H1 (cell line): ENCODE measurements at regions not wholly inside any gene's neighbourhood (a gene's known extent, or its start where the extent isn't known, plus 50 kb on each side); places are given as distances from the start of the nearest gene placed in this dataset.

Source experiments
- CTCF ChIA-PET: fragments of 300-600 bp; sonication (Branson Sonifier 250); formaldehyde crosslinking; loops from one replicate; lab custom pipeline; 2021; ENCODE audit not compliant: partially characterized antibody; lab: Charles Lee
- POLR2A ChIA-PET: fragments of 300-600 bp; sonication (Branson Sonifier 250); formaldehyde crosslinking; loops from one replicate; lab custom pipeline; 2021; ENCODE audit warnings: inconsistent platforms; ENCODE audit not compliant: partially characterized antibody; lab: Charles Lee
- DNase-seq, 2 experiments: peaks; one replicate each; pipeline versions ENCODE4 v3.0.0 to v3.0.0-alpha.2; 2010 to 2022; ENCODE audit warnings: low spot score in 2 of 2, low read depth in 1 of 2, mixed read lengths in 1 of 2
- FAIRE-seq: peaks from 2 replicates; lab custom pipeline; 2011; peaks lifted over from hg19 to GRCh38; lab: Jason Lieb, UNC
- H2AFZ ChIP-seq: 2 replicates; pipeline ENCODE4 v1.8.1; 2012; ENCODE audit warnings: low read length, inconsistent platforms
- H2AK5ac ChIP-seq: 2 replicates; pipeline ENCODE4 v1.6.1; 2013; ENCODE audit warnings: low read depth, low read length
- H2BK120ac ChIP-seq: replicated peaks from 2 replicates; pipeline ENCODE3; 2013; ENCODE audit warnings: low read depth, low read length, inconsistent platforms
- H2BK12ac ChIP-seq: 2 replicates; pipeline ENCODE4 v1.6.1; 2013; ENCODE audit warnings: low read depth, low read length
- H2BK15ac ChIP-seq: 2 replicates; pipeline ENCODE4 v1.6.1; 2013; ENCODE audit warnings: low read length
- H2BK20ac ChIP-seq: 2 replicates; pipeline ENCODE4 v1.6.1; 2013; ENCODE audit warnings: low read length
- H2BK5ac ChIP-seq: 2 replicates; pipeline ENCODE4 v1.6.1; 2013; ENCODE audit warnings: low read depth, low read length
- H3K14ac ChIP-seq: 2 replicates; pipeline ENCODE4 v1.6.1; 2013; ENCODE audit warnings: inconsistent platforms; ENCODE audit not compliant: insufficient read length
- H3K18ac ChIP-seq: 2 replicates; pipeline ENCODE4 v1.6.1; 2013; ENCODE audit warnings: low read length; ENCODE audit errors: extremely low read depth
- H3K23ac ChIP-seq: 2 replicates; pipeline ENCODE4 v1.6.1; 2013; ENCODE audit warnings: inconsistent platforms; ENCODE audit not compliant: insufficient read length
- H3K23me2 ChIP-seq: 2 replicates; pipeline ENCODE4 v1.6.1; 2013; ENCODE audit warnings: low read depth, low read length
- H3K27ac ChIP-seq: 2 replicates; pipeline ENCODE4 v1.6.1; 2011; ENCODE audit warnings: low read depth, low read length, inconsistent platforms
- H3K27me3 ChIP-seq, 4 experiments: replicated peaks in 1 of 4; 1 replicate in 1 of 4; 2 replicates in 3 of 4; pipeline versions ENCODE4 v1.6.1 to v1.8.1; 2011 to 2013; ENCODE audit warnings: low read length in 3 of 4, mild to moderate bottlenecking in 3 of 4, inconsistent platforms in 2 of 4, mixed read lengths in 2 of 4, moderate library complexity in 1 of 4; ENCODE audit not compliant: control insufficient read depth in 3 of 4, insufficient read depth in 3 of 4; ENCODE audit errors: extremely low read depth in 1 of 4
- H3K36me3 ChIP-seq, 4 experiments: 2 replicates each; pipeline versions ENCODE4 v1.6.1 to v1.8.1; 2011 to 2013; ENCODE audit warnings: mild to moderate bottlenecking in 4 of 4, low read length in 3 of 4, moderate library complexity in 2 of 4, control low read depth in 1 of 4, inconsistent platforms in 1 of 4; ENCODE audit not compliant: insufficient read depth in 4 of 4, control insufficient read depth in 2 of 4
- H3K4ac ChIP-seq: replicated peaks from 2 replicates; pipeline ENCODE3; 2013; ENCODE audit warnings: low read length, low read depth, mixed read lengths, inconsistent platforms; ENCODE audit not compliant: insufficient read length
- H3K4me1 ChIP-seq, 4 experiments: replicated peaks in 1 of 4; 1 replicate in 1 of 4; 2 replicates in 3 of 4; pipeline versions ENCODE4 v1.6.1 to v1.8.1; 2011 to 2013; ENCODE audit warnings: low read length in 3 of 4, inconsistent platforms in 2 of 4, mixed read lengths in 1 of 4; ENCODE audit not compliant: insufficient read depth in 4 of 4, control insufficient read depth in 3 of 4
- H3K4me2 ChIP-seq, 2 experiments: 2 replicates each; pipeline versions ENCODE4 v1.6.1 to v1.8.1; 2011 to 2013; ENCODE audit warnings: low read depth in 2 of 2, low read length in 2 of 2, control low read depth in 1 of 2, inconsistent platforms in 1 of 2, mild to moderate bottlenecking in 1 of 2; ENCODE audit not compliant: insufficient read depth in 1 of 2
- H3K4me3 ChIP-seq, 4 experiments: fragments of 200-600, 300-600 bp in 1 of 4; sonication (generic), shearing (Covaris generic), sonication (Bioruptor Twin) in 1 of 4; 2 replicates each; pipeline versions ENCODE4 v1.5.1 to v1.8.1; 2011 to 2016; ENCODE audit warnings: low read length in 4 of 4, low read depth in 3 of 4, control low read depth in 2 of 4, inconsistent platforms in 2 of 4, mild to moderate bottlenecking in 2 of 4, mixed read lengths in 1 of 4, moderate library complexity in 1 of 4; ENCODE audit not compliant: insufficient read depth in 2 of 4; ENCODE audit errors: extremely low read depth in 1 of 4
- H3K56ac ChIP-seq: replicated peaks from 2 replicates; pipeline ENCODE3; 2013; ENCODE audit warnings: low read depth, mild to moderate bottlenecking, mixed read lengths, low read length, inconsistent platforms; ENCODE audit not compliant: insufficient read length
- H3K79me1 ChIP-seq: 2 replicates; pipeline ENCODE4 v1.6.1; 2013; ENCODE audit warnings: low read depth, low read length, control low read depth
- H3K79me2 ChIP-seq, 2 experiments: 2 replicates each; pipeline versions ENCODE4 v1.6.1 to v1.8.1; 2012 to 2013; ENCODE audit warnings: low read length in 2 of 2, mild to moderate bottlenecking in 2 of 2, inconsistent platforms in 1 of 2; ENCODE audit not compliant: insufficient read depth in 2 of 2, control insufficient read depth in 1 of 2
- H3K9ac ChIP-seq, 4 experiments: replicated peaks in 1 of 4; 1 replicate in 1 of 4; 2 replicates in 3 of 4; pipeline versions ENCODE4 v1.6.1 to v1.8.1; 2011 to 2013; ENCODE audit warnings: low read depth in 3 of 4, low read length in 3 of 4, control low read depth in 2 of 4, mild to moderate bottlenecking in 2 of 4, moderate library complexity in 2 of 4, inconsistent platforms in 1 of 4; ENCODE audit errors: extremely low read depth in 1 of 4
- H3K9me3 ChIP-seq, 2 experiments: 2 replicates each; pipeline versions ENCODE4 v1.6.1 to v1.8.1; 2012 to 2013; ENCODE audit warnings: mild to moderate bottlenecking in 2 of 2, moderate library complexity in 2 of 2, control low read depth in 1 of 2, inconsistent platforms in 1 of 2, low read depth in 1 of 2, low read length in 1 of 2, mixed read lengths in 1 of 2; ENCODE audit not compliant: insufficient read depth in 2 of 2
- H4K20me1 ChIP-seq, 2 experiments: replicated peaks in 1 of 2; 2 replicates each; pipeline versions ENCODE3 to v1.8.1; 2011 to 2013; ENCODE audit warnings: inconsistent platforms in 2 of 2, low read length in 2 of 2, mild to moderate bottlenecking in 1 of 2; ENCODE audit not compliant: insufficient read depth in 2 of 2, control insufficient read depth in 1 of 2
- H4K5ac ChIP-seq: 2 replicates; pipeline ENCODE4 v1.6.1; 2013; ENCODE audit warnings: low read length, low read depth, mixed read lengths, inconsistent platforms; ENCODE audit not compliant: insufficient read length
- H4K8ac ChIP-seq: 2 replicates; pipeline ENCODE4 v1.8.0; 2013; ENCODE audit warnings: mild to moderate bottlenecking, moderate library complexity, low read length, inconsistent platforms; ENCODE audit not compliant: insufficient read depth; ENCODE audit errors: extremely low read depth
- H4K91ac ChIP-seq: replicated peaks from 2 replicates; pipeline ENCODE3; 2013; ENCODE audit warnings: low read length, mixed read lengths, inconsistent platforms; ENCODE audit not compliant: insufficient read length
- BCL11A ChIP-seq, 2 experiments: IDR thresholded peaks; one replicate each; pipeline ENCODE4 v1.6.1; 2011; ENCODE audit warnings: low read depth in 2 of 2, low read length in 2 of 2, mild to moderate bottlenecking in 2 of 2
- EZH2 ChIP-seq: fragments of 200-600 bp; sonication (generic); IDR thresholded peaks from 2 replicates; pipeline ENCODE4 v1.7.1; 2012; ENCODE audit warnings: low read depth, mild to moderate bottlenecking, moderate library complexity, low read length, inconsistent platforms; ENCODE audit not compliant: severe bottlenecking
- GTF2F1 ChIP-seq: IDR thresholded peaks from 2 replicates; pipeline ENCODE4 v1.6.1; 2012; ENCODE audit warnings: low read depth, low read length, improper control_type of control experiment, borderline replicate concordance
- KDM1A ChIP-seq: fragments of 200-600, 300-600 bp; sonication (generic); IDR thresholded peaks from 2 replicates; pipeline ENCODE4 v1.7.1; 2016; ENCODE audit warnings: mild to moderate bottlenecking, low read length, borderline replicate concordance
- RNF2 ChIP-seq: fragments of 200-900, 300-1000 bp; sonication (generic); IDR thresholded peaks from 2 replicates; pipeline ENCODE4 v1.7.1; 2016; ENCODE audit warnings: borderline replicate concordance, low read depth, mild to moderate bottlenecking, antibody characterized with exemption, low read length; ENCODE audit not compliant: poor library complexity, severe bottlenecking; ENCODE audit errors: missing control alignments
- SIN3A ChIP-seq, 2 experiments: IDR thresholded peaks in 1 of 2; conservative IDR thresholded peaks in 1 of 2; 2 replicates each; pipeline ENCODE4 v1.6.1; 2011 to 2012; ENCODE audit warnings: low read length in 2 of 2, improper control_type of control experiment in 1 of 2, low read depth in 1 of 2, mild to moderate bottlenecking in 1 of 2
- SP4 ChIP-seq: IDR thresholded peaks from 2 replicates; pipeline ENCODE4 v1.6.1; 2012; ENCODE audit warnings: low read length, inconsistent platforms
- ZNF274 ChIP-seq: IDR thresholded peaks from 2 replicates; pipeline ENCODE4 v1.7.0; 2012; ENCODE audit warnings: low read length, borderline replicate concordance; ENCODE audit errors: extremely low read depth
- WGBS, 2 experiments: shearing (Covaris generic) in 1 of 2; methylation state at CpG; one replicate each; pipeline versions ENCODE4 v1.1.6 to v1.1.7; 2013 to 2015; ENCODE audit warnings: low lambda C conversion rate in 2 of 2, mixed read lengths in 2 of 2, inconsistent platforms in 1 of 2, low coverage in 1 of 2, missing lambda C conversion rate in 1 of 2; ENCODE audit not compliant: insufficient replicate concordance in 2 of 2, insufficient coverage in 1 of 2, insufficient read length in 1 of 2; ENCODE audit errors: extremely low coverage in 1 of 2, missing lambda C conversion rate in 1 of 2; 5-methylcytosine and 5-hydroxymethylcytosine counted together
- TF ChIP-seq, protein P1 (sequence below): IDR thresholded peaks from 2 replicates; pipeline ENCODE4 v1.6.1; 2012; ENCODE audit warnings: inconsistent platforms
- TF ChIP-seq, protein P2 (sequence below): IDR thresholded peaks from 2 replicates; pipeline ENCODE4 v1.6.1; 2012; ENCODE audit warnings: low read length, inconsistent platforms

DNA sequence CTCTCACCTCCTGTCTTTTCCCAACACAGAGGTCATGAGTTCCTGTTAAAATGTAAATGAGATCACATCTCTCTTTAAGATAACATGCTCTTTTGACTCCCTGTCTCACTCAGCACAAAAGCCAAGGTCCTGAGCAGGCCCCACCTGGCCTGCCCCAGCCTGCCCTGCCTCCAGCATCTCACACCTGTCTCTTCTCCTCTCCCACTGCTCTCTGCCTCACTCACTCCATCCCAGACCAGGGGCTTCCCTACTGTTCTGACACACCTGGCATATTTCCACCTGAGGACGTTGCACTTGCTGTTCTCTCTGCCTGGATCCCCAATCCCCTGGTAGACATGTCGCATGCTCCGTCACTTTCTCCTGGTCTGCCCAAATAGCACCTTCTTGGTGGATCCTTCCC, 285.0 kb upstream of the ZMIZ1 start:
- Histone ChIP-seq H2BK120ac (no peak overlapping the region), H3K56ac (no peak overlapping the region), H3K14ac (no peak overlapping the region), H2BK15ac (no peak overlapping the region), H2BK12ac (no peak overlapping the region), H3K79me1 (no peaks in the 10 kb centered on the region), H2BK5ac (no peak overlapping the region), H3K4me2 (no peak overlapping the region), H3K4me3 (no peak overlapping the region), H3K4ac (no peak overlapping the region), H3K9me3 (no peaks in the 10 kb centered on the region; a peak in 1 of 4 replicates), H3K27me3 (no peaks in the 10 kb centered on the region), H3K36me3 (no peaks in the 10 kb centered on the region; a peak in 1 of 8 replicates), H2BK20ac (no peak overlapping the region), H3K4me1 (no peaks in the 10 kb centered on the region), H3K27ac (no peak overlapping the region), H4K91ac (no peak overlapping the region), H3K23ac (no peak overlapping the region), H3K79me2 (no peaks in the 10 kb centered on the region), H4K8ac (no peak overlapping the region), H3K18ac (no peak overlapping the region), H3K9ac (no peak overlapping the region), H2AFZ (no peak overlapping the region), H3K23me2 (no peaks in the 10 kb centered on the region), H4K20me1 (no peaks in the 10 kb centered on the region), H4K5ac (no peak overlapping the region), H2AK5ac (no peak overlapping the region)
- ChIA-PET CTCF (no interaction called here), POLR2A (no interaction called here)
- FAIRE-seq (no peak), DNase-seq (no peak)
- WGBS, 2 experiments: 86% methylated on average over 3 of the region's 3 CpGs; no CpG with 5 or more reads in 1 of the 2 experiments
- TF ChIP-seq, protein P1, sequence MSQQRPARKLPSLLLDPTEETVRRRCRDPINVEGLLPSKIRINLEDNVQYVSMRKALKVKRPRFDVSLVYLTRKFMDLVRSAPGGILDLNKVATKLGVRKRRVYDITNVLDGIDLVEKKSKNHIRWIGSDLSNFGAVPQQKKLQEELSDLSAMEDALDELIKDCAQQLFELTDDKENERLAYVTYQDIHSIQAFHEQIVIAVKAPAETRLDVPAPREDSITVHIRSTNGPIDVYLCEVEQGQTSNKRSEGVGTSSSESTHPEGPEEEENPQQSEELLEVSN: no peak
- TF ChIP-seq ZNF274: no peak
- TF ChIP-seq, protein P2, sequence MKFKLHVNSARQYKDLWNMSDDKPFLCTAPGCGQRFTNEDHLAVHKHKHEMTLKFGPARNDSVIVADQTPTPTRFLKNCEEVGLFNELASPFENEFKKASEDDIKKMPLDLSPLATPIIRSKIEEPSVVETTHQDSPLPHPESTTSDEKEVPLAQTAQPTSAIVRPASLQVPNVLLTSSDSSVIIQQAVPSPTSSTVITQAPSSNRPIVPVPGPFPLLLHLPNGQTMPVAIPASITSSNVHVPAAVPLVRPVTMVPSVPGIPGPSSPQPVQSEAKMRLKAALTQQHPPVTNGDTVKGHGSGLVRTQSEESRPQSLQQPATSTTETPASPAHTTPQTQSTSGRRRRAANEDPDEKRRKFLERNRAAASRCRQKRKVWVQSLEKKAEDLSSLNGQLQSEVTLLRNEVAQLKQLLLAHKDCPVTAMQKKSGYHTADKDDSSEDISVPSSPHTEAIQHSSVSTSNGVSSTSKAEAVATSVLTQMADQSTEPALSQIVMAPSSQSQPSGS: no peak
- no peak for TF ChIP-seq SP4
- no peak for TF ChIP-seq KDM1A
- no peak for TF ChIP-seq SIN3A (conservative IDR thresholded peaks at IDR 0.05 in 1 of 2, IDR thresholded peaks at IDR 0.05 in 1 of 2; ENCODE audit: low read depth in 1 of 2, low read length in 2 of 2)
- TF ChIP-seq GTF2F1: no peak
- TF ChIP-seq EZH2: no peak
- TF ChIP-seq BCL11A (IDR thresholded peaks at IDR 0.05; ENCODE audit: low read depth in 2 of 2, low read length in 2 of 2): no peak
- TF ChIP-seq RNF2: no peak
